ENCODE measurements at regions not wholly inside any gene's neighbourhood (a gene's known extent, or its start where the extent isn't known, plus 50 kb on each side); places are given as distances from the start of the nearest gene placed in this dataset.
A peak's percentile ranks its signal among the peaks of the same experiment; 100 is the strongest.
"Not testable (repeated sequence)": the region's sequence is repeated elsewhere in the genome, so short reads cannot be mapped to it uniquely, and the experiment has no call there.

- no peak for DNase-seq (ENCODE audit: low read depth in 2 of 2)
Measured at GRCh38 chr6:156197513-156197912, 579.7 kb upstream of the ARID1B start.

GRCh38 chr6:156194981-156195380, 582.2 kb upstream of the ARID1B start:
- DNase-seq (ENCODE audit: low read depth in 2 of 2), result no peak

- no peak for DNase-seq (ENCODE audit: low read depth in 2 of 2)
Measured at GRCh38 chr6:156193381-156193780, 583.8 kb upstream of the ARID1B start.

- no peak for DNase-seq (ENCODE audit: low read depth in 2 of 2)
Measured at GRCh38 chr6:156191895-156192294, 585.3 kb upstream of the ARID1B start.

GRCh38 chr6:156191390-156191789, 585.8 kb upstream of the ARID1B start:
- DNase-seq (ENCODE audit: low read depth in 2 of 2), result not testable (repeated sequence)

- no peak for DNase-seq (ENCODE audit: low read depth in 2 of 2)
Measured at GRCh38 chr6:156190270-156190669, 586.9 kb upstream of the ARID1B start.

GRCh38 chr6:156189714-156190113, 587.5 kb upstream of the ARID1B start:
- no peak for DNase-seq (ENCODE audit: low read depth in 2 of 2)

- DNase-seq (ENCODE audit: low read depth in 2 of 2), result no peak
Measured at GRCh38 chr6:156189195-156189594, 588.0 kb upstream of the ARID1B start.

GRCh38 chr6:156185113-156185512, 592.1 kb upstream of the ARID1B start:
- DNase-seq (ENCODE audit: low read depth in 2 of 2), result no peak

- no peak for DNase-seq (ENCODE audit: low read depth in 2 of 2)
Measured at GRCh38 chr6:156183678-156184077, 593.5 kb upstream of the ARID1B start.

GRCh38 chr6:156182356-156182755, 594.8 kb upstream of the ARID1B start:
- DNase-seq (ENCODE audit: low read depth in 2 of 2), result no peak

GRCh38 chr6:156181506-156181905, 595.7 kb upstream of the ARID1B start:
- DNase-seq (ENCODE audit: low read depth in 2 of 2), result no peak

GRCh38 chr6:156175971-156176421, 601.2 kb upstream of the ARID1B start:
- no peak for DNase-seq (ENCODE audit: low read depth in 2 of 2)

- no peak for DNase-seq (ENCODE audit: low read depth in 2 of 2)
Measured at GRCh38 chr6:156175433-156175832, 601.7 kb upstream of the ARID1B start.

- peak in 1 of 2 donors; percentile 15 for DNase-seq (ENCODE audit: low read depth in 2 of 2)
Measured at GRCh38 chr6:156174031-156174890, 602.9 kb upstream of the ARID1B start.

- DNase-seq (ENCODE audit: low read depth in 2 of 2), result no peak
Measured at GRCh38 chr6:156169371-156169770, 607.8 kb upstream of the ARID1B start.

GRCh38 chr6:156167625-156168071, 609.5 kb upstream of the ARID1B start:
- DNase-seq (ENCODE audit: low read depth in 2 of 2), result no peak

- no peak for DNase-seq (ENCODE audit: low read depth in 2 of 2)
Measured at GRCh38 chr6:156167016-156167624, 610.1 kb upstream of the ARID1B start.

- no peak for DNase-seq (ENCODE audit: low read depth in 2 of 2)
Measured at GRCh38 chr6:156166093-156166492, 611.1 kb upstream of the ARID1B start.

GRCh38 chr6:156164701-156165452, 612.3 kb upstream of the ARID1B start:
- DNase-seq (ENCODE audit: low read depth in 2 of 2), result no peak

- DNase-seq (ENCODE audit: low read depth in 2 of 2), result no peak
Measured at GRCh38 chr6:156163311-156163710, 613.9 kb upstream of the ARID1B start.

GRCh38 chr6:156161471-156161870, 615.7 kb upstream of the ARID1B start:
- no peak for DNase-seq (ENCODE audit: low read depth in 2 of 2)

All from activated CD4-positive, alpha-beta T cell treated with anti-CD3 and anti-CD28 coated beads for 24 hours (primary cell).